Neuron (in vitro differentiated cells): ENCODE measurements at regions not wholly inside any gene's neighbourhood (a gene's known extent, or its start where the extent isn't known, plus 50 kb on each side); places are given as distances from the start of the nearest gene placed in this dataset.

ENCODE experiments used
- H2AFZ ChIP-seq: one replicate; pipeline ENCODE4 v1.6.1; 2013; ENCODE audit warnings: low read depth, mild to moderate bottlenecking, inconsistent platforms, low read length, moderate library complexity
- H3K27me3 ChIP-seq: one replicate; pipeline ENCODE4 v1.6.1; 2013; ENCODE audit warnings: low read length; ENCODE audit not compliant: insufficient read depth
- H3K36me3 ChIP-seq: one replicate; pipeline ENCODE4 v1.6.1; 2013; ENCODE audit warnings: low read length; ENCODE audit not compliant: insufficient read depth
- H3K4me1 ChIP-seq: one replicate; pipeline ENCODE4 v1.6.1; 2013; ENCODE audit warnings: low read length; ENCODE audit not compliant: insufficient read depth
- H3K4me3 ChIP-seq: 2 replicates; pipeline ENCODE4 v1.5.1; 2013; ENCODE audit warnings: mild to moderate bottlenecking, low read length, moderate library complexity
- H3K9me3 ChIP-seq: one replicate; pipeline ENCODE4 v1.6.1; 2013; ENCODE audit warnings: low read length

GRCh38 chr14:40899435-40899834, 707.2 kb upstream of the LRFN5 start:
- Histone ChIP-seq H3K4me1 (no peaks in the 10 kb centered on the region), H3K4me3 (no peak overlapping the region), H3K36me3 (no peaks in the 10 kb centered on the region), H3K27me3 (no peaks in the 10 kb centered on the region), H2AFZ (no peak overlapping the region), H3K9me3 (no peaks in the 10 kb centered on the region)

- Histone ChIP-seq H3K27me3 (no peaks in the 10 kb centered on the region), H3K4me1 (no peaks in the 10 kb centered on the region), H3K4me3 (no peak overlapping the region), H3K36me3 (no peaks in the 10 kb centered on the region), H2AFZ (no peak overlapping the region), H3K9me3 (no peaks in the 10 kb centered on the region)
Observed at GRCh38 chr14:40894846-40895245, 711.8 kb upstream of the LRFN5 start.

GRCh38 chr14:40889126-40889525, 717.5 kb upstream of the LRFN5 start:
- H3K4me1 ChIP-seq, result no peaks in the 10 kb centered on the region
- no peak overlapping the region for H3K4me3 ChIP-seq
- no peak overlapping the region for H2AFZ ChIP-seq
- H3K9me3 ChIP-seq, result no peaks in the 10 kb centered on the region
- no peaks in the 10 kb centered on the region for H3K27me3 ChIP-seq
- no peaks in the 10 kb centered on the region for H3K36me3 ChIP-seq

GRCh38 chr14:40887912-40888311, 718.8 kb upstream of the LRFN5 start:
- Histone ChIP-seq H3K4me1 (no peaks in the 10 kb centered on the region), H3K4me3 (no peak overlapping the region), H3K9me3 (no peaks in the 10 kb centered on the region), H3K27me3 (no peaks in the 10 kb centered on the region), H2AFZ (no peak overlapping the region), H3K36me3 (no peaks in the 10 kb centered on the region)

GRCh38 chr14:40870252-40870651, 736.4 kb upstream of the LRFN5 start:
- no peaks in the 10 kb centered on the region for H3K4me1 ChIP-seq
- H3K9me3 ChIP-seq, result peaks cover 3% of the 10 kb centered on the region
- H2AFZ ChIP-seq, result no peak overlapping the region
- no peaks in the 10 kb centered on the region for H3K27me3 ChIP-seq
- no peak overlapping the region for H3K4me3 ChIP-seq
- H3K36me3 ChIP-seq, result peaks cover 3% of the 10 kb centered on the region

GRCh38 chr14:40859055-40859454, 747.6 kb upstream of the LRFN5 start:
- no peak overlapping the region for H3K4me3 ChIP-seq
- H3K4me1 ChIP-seq, result no peaks in the 10 kb centered on the region
- H2AFZ ChIP-seq, result no peak overlapping the region
- H3K36me3 ChIP-seq, result peaks cover 4% of the 10 kb centered on the region
- no peaks in the 10 kb centered on the region for H3K9me3 ChIP-seq
- H3K27me3 ChIP-seq, result no peaks in the 10 kb centered on the region

GRCh38 chr14:40855343-40855742, 751.3 kb upstream of the LRFN5 start:
- H2AFZ ChIP-seq, result no peak overlapping the region
- H3K27me3 ChIP-seq, result no peaks in the 10 kb centered on the region
- H3K9me3 ChIP-seq, result no peaks in the 10 kb centered on the region
- H3K36me3 ChIP-seq, result peaks cover 4% of the 10 kb centered on the region
- no peak overlapping the region for H3K4me3 ChIP-seq
- H3K4me1 ChIP-seq, result no peaks in the 10 kb centered on the region

GRCh38 chr14:40850191-40850590, 756.5 kb upstream of the LRFN5 start:
- Histone ChIP-seq H3K36me3 (peaks cover 4% of the 10 kb centered on the region), H2AFZ (no peak overlapping the region), H3K27me3 (no peaks in the 10 kb centered on the region), H3K4me1 (no peaks in the 10 kb centered on the region), H3K4me3 (no peak overlapping the region), H3K9me3 (no peaks in the 10 kb centered on the region)

GRCh38 chr14:40847480-40847879, 759.2 kb upstream of the LRFN5 start:
- no peaks in the 10 kb centered on the region for H3K36me3 ChIP-seq
- no peaks in the 10 kb centered on the region for H3K9me3 ChIP-seq
- no peaks in the 10 kb centered on the region for H3K27me3 ChIP-seq
- peaks cover 7% of the 10 kb centered on the region for H3K4me1 ChIP-seq
- H2AFZ ChIP-seq, result no peak overlapping the region
- H3K4me3 ChIP-seq, result no peak overlapping the region

- no peaks in the 10 kb centered on the region for H3K36me3 ChIP-seq
- no peaks in the 10 kb centered on the region for H3K9me3 ChIP-seq
- H2AFZ ChIP-seq, result no peak overlapping the region
- H3K4me1 ChIP-seq, result peaks cover 7% of the 10 kb centered on the region
- H3K27me3 ChIP-seq, result no peaks in the 10 kb centered on the region
- no peak overlapping the region for H3K4me3 ChIP-seq
Observed at GRCh38 chr14:40842816-40843215, 763.9 kb upstream of the LRFN5 start.

- Histone ChIP-seq H3K4me3 (no peak overlapping the region), H2AFZ (no peak overlapping the region), H3K36me3 (no peaks in the 10 kb centered on the region), H3K27me3 (no peaks in the 10 kb centered on the region), H3K9me3 (no peaks in the 10 kb centered on the region), H3K4me1 (peaks cover 7% of the 10 kb centered on the region)
Observed at GRCh38 chr14:40841886-40842285, 764.8 kb upstream of the LRFN5 start.

- H3K4me3 ChIP-seq, result no peak overlapping the region
- no peaks in the 10 kb centered on the region for H3K36me3 ChIP-seq
- H3K9me3 ChIP-seq, result peaks cover 2% of the 10 kb centered on the region
- H3K4me1 ChIP-seq, result peaks cover 7% of the 10 kb centered on the region
- no peak overlapping the region for H2AFZ ChIP-seq
- no peaks in the 10 kb centered on the region for H3K27me3 ChIP-seq
Observed at GRCh38 chr14:40838601-40839000, 768.1 kb upstream of the LRFN5 start.

- Histone ChIP-seq H3K36me3 (peaks cover 2% of the 10 kb centered on the region), H2AFZ (no peak overlapping the region), H3K4me1 (no peaks in the 10 kb centered on the region), H3K4me3 (no peak overlapping the region), H3K27me3 (no peaks in the 10 kb centered on the region), H3K9me3 (peaks cover 2% of the 10 kb centered on the region)
Observed at GRCh38 chr14:40806471-40806870, 800.2 kb upstream of the LRFN5 start.

- Histone ChIP-seq H2AFZ (no peak overlapping the region), H3K4me1 (no peaks in the 10 kb centered on the region), H3K27me3 (no peaks in the 10 kb centered on the region), H3K36me3 (no peaks in the 10 kb centered on the region), H3K4me3 (no peak overlapping the region), H3K9me3 (peaks cover 2% of the 10 kb centered on the region)
Observed at GRCh38 chr14:40796168-40796567, 810.5 kb upstream of the LRFN5 start.
